Testis (tissue), 2 donors: ENCODE measurements at regions not wholly inside any gene's neighbourhood (a gene's known extent, or its start where the extent isn't known, plus 50 kb on each side); places are given as distances from the start of the nearest gene placed in this dataset.
A peak's percentile ranks its signal among the peaks of the same experiment; 100 is the strongest.

Source experiments
- DNase-seq: peaks from one replicate; pipeline ENCODE4 v3.0.0-alpha.2; 2019
- H3K27ac ChIP-seq, 2 donors: fragments of 200-600 bp; sonication (generic); one replicate each; pipeline ENCODE4 v1.5.1; 2019
- H3K27me3 ChIP-seq: fragments of 200-600 bp; sonication (generic); one replicate; pipeline ENCODE4 v1.5.1; 2019
- H3K36me3 ChIP-seq: fragments of 200-600 bp; sonication (generic); one replicate; pipeline ENCODE4 v1.5.1; 2017; ENCODE audit warnings: low read depth; ENCODE audit errors: missing control alignments
- H3K4me1 ChIP-seq: fragments of 200-600 bp; sonication (generic); one replicate; pipeline ENCODE4 v1.5.1; 2019
- H3K4me3 ChIP-seq, 2 donors: fragments of 200-600 bp; sonication (generic); one replicate each; pipeline ENCODE4 v1.5.1; 2017 to 2019
- H3K9me3 ChIP-seq: fragments of 200-600 bp; sonication (generic); one replicate; pipeline ENCODE4 v1.5.1; 2017
- CTCF ChIP-seq, 3 experiments: fragments of 450-650 bp in 2 of 3; fragments of 200-600 bp in 1 of 3; sonication (generic) in 1 of 3; IDR thresholded peaks; one replicate each; pipeline ENCODE4 v1.5.1; 2016 to 2019; ENCODE audit warnings: antibody characterized with exemption in 3 of 3, mild to moderate bottlenecking in 2 of 3, moderate library complexity in 1 of 3
- POLR2A ChIP-seq: fragments of 450-650 bp; IDR thresholded peaks from one replicate; pipeline ENCODE4 v1.6.1; 2017; ENCODE audit warnings: antibody characterized with exemption, mild to moderate bottlenecking, moderate library complexity
- WGBS, 2 donors: methylation state at CpG; one replicate each; pipeline ENCODE4 v1.1.5; 2018; 5-methylcytosine and 5-hydroxymethylcytosine counted together
- intact Hi-C: fragments of 100-400 bp; cut with DNase I; formaldehyde crosslinking; loops from one replicate; pipeline ENCODE4 v1.15.1; 2023; ENCODE audit warnings: low total_unique reads

GRCh38 chr3:75171630-75172230 is 492.4 kb upstream of the FRG2C start:
- Histone ChIP-seq H3K27me3 (no peaks in the 10 kb centered on the region), H3K4me3 (no peak overlapping the region), H3K36me3 (no peaks in the 10 kb centered on the region), H3K9me3 (no peaks in the 10 kb centered on the region), H3K27ac (no peak overlapping the region), H3K4me1 (no peaks in the 10 kb centered on the region)
- 33 to 51% methylated on average over 2 of the region's 2 CpGs for WGBS, 2 donors
- DNase-seq, result no peak
- intact Hi-C loops, result no loop called here
- TF ChIP-seq POLR2A, result no peak
- TF ChIP-seq CTCF (IDR thresholded peaks at IDR 0.05), result peak in 1 of 3 experiments; percentile 32

GRCh38 chr3:75176937-75177336 is 487.2 kb upstream of the FRG2C start:
- WGBS, 2 donors, result 76 to 79% methylated on average over 3 of the region's 3 CpGs
- Histone ChIP-seq H3K4me1 (no peaks in the 10 kb centered on the region), H3K36me3 (no peaks in the 10 kb centered on the region), H3K4me3 (no peak overlapping the region), H3K27ac (no peak overlapping the region), H3K9me3 (no peaks in the 10 kb centered on the region), H3K27me3 (no peaks in the 10 kb centered on the region)
- intact Hi-C loops, result no loop called here
- TF ChIP-seq POLR2A (no peak), CTCF (IDR thresholded peaks at IDR 0.05) (no peak)
- no peak for DNase-seq

- 75 to 84% methylated on average over 5 to 7 of the region's 7 CpGs for WGBS, 2 donors
- H3K4me1 ChIP-seq, result no peaks in the 10 kb centered on the region
These were observed 483.7 kb upstream of the FRG2C start for GRCh38 chr3:75180235-75180944.

GRCh38 chr3:75180945-75181298 is 483.2 kb upstream of the FRG2C start:
- WGBS, 2 donors, result 75 to 87% methylated on average over 1 of the region's 1 CpG
- H3K36me3 ChIP-seq, result no peaks in the 10 kb centered on the region
- intact Hi-C loops, result no loop called here
- no peak overlapping the region for H3K4me3 ChIP-seq
- H3K27ac ChIP-seq, result no peak overlapping the region
- no peak for DNase-seq
- no peaks in the 10 kb centered on the region for H3K4me1 ChIP-seq
- no peaks in the 10 kb centered on the region for H3K9me3 ChIP-seq
- no peak for TF ChIP-seq POLR2A
- no peak for TF ChIP-seq CTCF (IDR thresholded peaks at IDR 0.05)
- no peaks in the 10 kb centered on the region for H3K27me3 ChIP-seq

More at GRCh38 chr3:75180235-75180944, 483.7 kb upstream of the FRG2C start:
- Histone ChIP-seq H3K4me3 (no peak overlapping the region), H3K9me3 (no peaks in the 10 kb centered on the region), H3K27ac (no peak overlapping the region), H3K27me3 (no peaks in the 10 kb centered on the region), H3K36me3 (no peaks in the 10 kb centered on the region)
- TF ChIP-seq POLR2A (no peak), CTCF (IDR thresholded peaks at IDR 0.05) (no peak)
- DNase-seq, result no peak
- intact Hi-C loops, result no loop called here

GRCh38 chr3:75188962-75189361 is 475.2 kb upstream of the FRG2C start:
- Histone ChIP-seq H3K9me3 (no peaks in the 10 kb centered on the region), H3K4me1 (no peaks in the 10 kb centered on the region), H3K27ac (no peak overlapping the region), H3K36me3 (no peaks in the 10 kb centered on the region), H3K27me3 (no peaks in the 10 kb centered on the region), H3K4me3 (no peak overlapping the region)
- DNase-seq, result no peak
- 90 to 93% methylated on average over 3 of the region's 3 CpGs for WGBS, 2 donors
- TF ChIP-seq CTCF (IDR thresholded peaks at IDR 0.05) (no peak), POLR2A (no peak)
- intact Hi-C loops, result no loop called here
